ENCODE measurements at regions not wholly inside any gene's neighbourhood (a gene's known extent, or its start where the extent isn't known, plus 50 kb on each side); places are given as distances from the start of the nearest gene placed in this dataset.

- Histone ChIP-seq H3K23me2 (ENCODE audit: insufficient read length, low read depth, low read length, poor library complexity, severe bottlenecking) (no peaks in the 10 kb centered on the region), H2BK12ac (ENCODE audit: insufficient read length, low read depth, low read length) (no peak overlapping the region), H3K14ac (ENCODE audit: insufficient read depth, low read length) (no peak overlapping the region), H4K91ac (ENCODE audit: insufficient read length, low read depth, low read length) (no peak overlapping the region), H3K4me2 (ENCODE audit: insufficient read depth, insufficient read length, low read length) (no peak overlapping the region), H3K23ac (ENCODE audit: insufficient read length, low read depth, low read length) (no peak overlapping the region), H2AFZ (ENCODE audit: low read length) (no peak overlapping the region), H3K79me1 (ENCODE audit: insufficient read depth, low read depth, low read length, poor library complexity, severe bottlenecking) (no peaks in the 10 kb centered on the region), H3K9ac (ENCODE audit: extremely low read depth, insufficient read length, low read length) (no peak overlapping the region), H3K4me1 (ENCODE audit: insufficient read depth, low read length) (no peaks in the 10 kb centered on the region), H2AK5ac (ENCODE audit: insufficient read length, low read length) (no peak overlapping the region), H3K4ac (ENCODE audit: low read depth, low read length) (no peak overlapping the region), H2BK20ac (ENCODE audit: low read depth, low read length, poor library complexity, severe bottlenecking) (no peak overlapping the region), H3T11ph (ENCODE audit: low read length) (no peak overlapping the region), H3K27me3 (ENCODE audit: insufficient read depth, low read length) (no peaks in the 10 kb centered on the region), H3K9me3 (ENCODE audit: control insufficient read depth, low read depth, low read length) (peaks cover 8% of the 10 kb centered on the region), H3K27ac (ENCODE audit: insufficient read length, low read depth, low read length) (no peak overlapping the region), H4K20me1 (ENCODE audit: control insufficient read depth, insufficient read depth, insufficient read length) (no peaks in the 10 kb centered on the region), H4K5ac (ENCODE audit: insufficient read length, low read depth, low read length) (no peak overlapping the region), H2BK5ac (ENCODE audit: insufficient read length, low read length) (no peak overlapping the region), H3K18ac (ENCODE audit: insufficient read length, low read depth, low read length) (no peak overlapping the region), H3K79me2 (ENCODE audit: insufficient read depth, low read length) (no peaks in the 10 kb centered on the region), H4K8ac (replicated peaks; ENCODE audit: insufficient read length, low read depth, low read length) (no peak overlapping the region), H2BK15ac (ENCODE audit: low read depth, low read length) (no peak overlapping the region), H3K56ac (ENCODE audit: insufficient read length, low read depth, low read length) (no peak overlapping the region), H2BK120ac (ENCODE audit: low read depth, low read length, poor library complexity, severe bottlenecking) (no peak overlapping the region)
- Mint-ChIP-seq H3K4me3 (no peak overlapping the region), H3K36me3 (ENCODE audit: insufficient read depth in 1 of 3, low read depth in 3 of 3) (peaks cover 9 to 25% (median 9%) of the 10 kb centered on the region in 3 experiments), H3K27ac (no peak overlapping the region), H3K27me3 (ENCODE audit: low read depth) (no peaks in the 10 kb centered on the region; the same call in 1 of the 2 replicates), H3K9me3 (peaks cover 25 to 31% of the 10 kb centered on the region in 2 experiments), H3K4me1 (no peaks in the 10 kb centered on the region)
- no peak for TF ChIP-seq CTCF (conservative IDR thresholded peaks at IDR 0.05)
- no CpG with 5 or more reads among the region's 4 CpGs for WGBS (ENCODE audit: extremely low coverage, insufficient read length, low lambda C conversion rate)
- no peak for DNase-seq
Measured at GRCh38 chr11:39288011-39288410, 2171.4 kb downstream of the LRRC4C start.
